Prostate gland (tissue), 2 donors: ENCODE measurements at regions not wholly inside any gene's neighbourhood (a gene's known extent, or its start where the extent isn't known, plus 50 kb on each side); places are given as distances from the start of the nearest gene placed in this dataset.

ENCODE experiments used
- POLR2A ChIP-seq: fragments of 450-650 bp; IDR thresholded peaks from one replicate; pipeline ENCODE4 v1.6.1; 2016; ENCODE audit warnings: antibody characterized with exemption, mild to moderate bottlenecking
- TF ChIP-seq, protein P1 (sequence below), 4 experiments: fragments of 200-600 bp in 2 of 4; fragments of 450-650 bp in 2 of 4; sonication (generic) in 2 of 4; IDR thresholded peaks; 1 replicate in 3 of 4; 2 replicates in 1 of 4; pipeline ENCODE4 v1.5.1; 2016 to 2019; ENCODE audit warnings: antibody characterized with exemption in 4 of 4, mild to moderate bottlenecking in 2 of 4, moderate library complexity in 2 of 4

- TF ChIP-seq, protein P1, sequence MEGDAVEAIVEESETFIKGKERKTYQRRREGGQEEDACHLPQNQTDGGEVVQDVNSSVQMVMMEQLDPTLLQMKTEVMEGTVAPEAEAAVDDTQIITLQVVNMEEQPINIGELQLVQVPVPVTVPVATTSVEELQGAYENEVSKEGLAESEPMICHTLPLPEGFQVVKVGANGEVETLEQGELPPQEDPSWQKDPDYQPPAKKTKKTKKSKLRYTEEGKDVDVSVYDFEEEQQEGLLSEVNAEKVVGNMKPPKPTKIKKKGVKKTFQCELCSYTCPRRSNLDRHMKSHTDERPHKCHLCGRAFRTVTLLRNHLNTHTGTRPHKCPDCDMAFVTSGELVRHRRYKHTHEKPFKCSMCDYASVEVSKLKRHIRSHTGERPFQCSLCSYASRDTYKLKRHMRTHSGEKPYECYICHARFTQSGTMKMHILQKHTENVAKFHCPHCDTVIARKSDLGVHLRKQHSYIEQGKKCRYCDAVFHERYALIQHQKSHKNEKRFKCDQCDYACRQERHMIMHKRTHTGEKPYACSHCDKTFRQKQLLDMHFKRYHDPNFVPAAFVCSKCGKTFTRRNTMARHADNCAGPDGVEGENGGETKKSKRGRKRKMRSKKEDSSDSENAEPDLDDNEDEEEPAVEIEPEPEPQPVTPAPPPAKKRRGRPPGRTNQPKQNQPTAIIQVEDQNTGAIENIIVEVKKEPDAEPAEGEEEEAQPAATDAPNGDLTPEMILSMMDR (IDR thresholded peaks at IDR 0.05): no peak
- no peak for TF ChIP-seq POLR2A
Observed at GRCh38 chr1:58883888-58884482, 100.1 kb upstream of the JUN start.
